ENCODE measurements at regions not wholly inside any gene's neighbourhood (a gene's known extent, or its start where the extent isn't known, plus 50 kb on each side); places are given as distances from the start of the nearest gene placed in this dataset.
"Not testable (repeated sequence)": the region's sequence is repeated elsewhere in the genome, so short reads cannot be mapped to it uniquely, and the experiment has no call there.

- no peak for DNase-seq
These were observed 535.0 kb downstream of the RFPL4B start for GRCh38 chr6:112881828-112882780.

DNA sequence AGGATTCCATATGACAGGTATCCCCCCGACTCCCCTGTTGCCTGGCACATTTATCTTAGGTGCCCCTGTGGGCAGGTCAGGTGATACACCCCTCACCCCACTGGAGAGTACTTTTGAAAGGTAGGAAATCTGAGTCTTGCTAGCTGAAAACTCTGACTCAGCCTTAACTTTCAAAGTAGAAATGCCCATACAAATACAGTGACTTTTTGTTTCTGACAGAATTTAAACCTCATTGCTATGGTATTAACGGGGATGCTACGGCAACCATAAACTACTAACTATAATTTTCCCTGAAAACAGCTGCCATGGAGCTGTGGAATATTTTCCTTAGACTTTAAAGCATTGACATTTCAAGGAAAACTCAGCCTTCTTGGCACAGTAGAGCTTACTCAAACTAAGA lies 536.0 kb downstream of the RFPL4B start:
- no peak for DNase-seq

DNA sequence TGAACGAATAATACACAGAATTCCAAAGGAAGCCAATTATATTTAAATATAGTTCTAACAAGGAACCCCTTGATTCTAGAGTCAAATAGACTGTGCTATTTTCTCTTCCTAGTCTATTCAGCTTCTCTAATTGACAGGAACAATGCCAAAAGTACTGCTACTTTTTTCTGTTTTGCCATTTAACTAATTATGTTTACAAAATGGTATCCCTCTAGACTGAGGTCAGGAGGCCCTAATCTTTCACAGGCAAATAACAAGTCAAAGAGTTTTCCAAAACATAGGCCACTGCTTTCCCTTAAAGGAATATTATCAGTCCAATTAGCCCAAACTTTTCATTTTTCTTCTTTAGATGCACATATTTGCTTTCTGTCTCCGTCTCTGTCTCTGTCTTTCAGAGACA lies 539.3 kb downstream of the RFPL4B start:
- no peak for DNase-seq

DNA sequence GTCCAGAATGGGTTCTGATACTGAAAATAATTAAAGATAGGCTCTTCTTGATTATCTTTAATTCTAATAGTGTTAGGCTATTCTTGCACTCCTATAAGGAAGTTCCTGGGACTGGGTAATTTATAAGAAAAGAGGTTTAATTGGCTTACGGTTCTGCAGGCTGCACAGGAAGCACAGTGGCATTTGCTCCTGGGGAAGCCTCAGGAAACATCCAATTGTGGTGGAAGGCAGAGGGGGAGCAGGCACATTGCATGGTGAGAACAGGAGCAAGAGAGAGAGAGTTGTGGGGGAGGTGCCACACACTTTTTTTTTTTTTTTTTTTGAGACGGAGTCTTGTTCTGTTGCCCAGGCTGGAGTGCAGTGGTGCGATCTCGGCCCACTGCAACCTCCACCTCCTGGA lies 540.3 kb downstream of the RFPL4B start:
- not testable (repeated sequence) for DNase-seq

- no peak for DNase-seq
These were observed 552.4 kb downstream of the RFPL4B start for GRCh38 chr6:112899541-112899940.

- DNase-seq: no peak
These were observed 556.2 kb downstream of the RFPL4B start for GRCh38 chr6:112903361-112903760.

DNA sequence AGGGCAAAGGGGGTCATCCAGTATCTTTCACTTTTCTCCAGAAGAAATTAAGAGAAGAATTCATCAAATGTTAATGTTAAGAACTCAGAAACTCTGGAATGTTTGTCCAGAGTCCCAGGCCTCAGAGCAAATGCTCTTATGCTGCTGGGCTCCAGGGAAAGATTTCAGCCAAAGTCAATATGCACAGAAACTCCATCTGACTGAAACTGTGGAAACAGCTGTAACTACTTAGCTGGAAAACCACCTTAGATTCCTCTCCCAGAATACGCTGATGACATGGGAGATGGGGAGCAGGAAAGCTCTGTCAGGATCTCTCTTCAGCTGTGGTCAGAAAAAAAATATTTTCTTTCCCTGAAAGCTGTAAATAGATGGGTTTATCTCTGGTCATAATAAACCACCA lies 559.6 kb downstream of the RFPL4B start:
- no peak for DNase-seq

DNA sequence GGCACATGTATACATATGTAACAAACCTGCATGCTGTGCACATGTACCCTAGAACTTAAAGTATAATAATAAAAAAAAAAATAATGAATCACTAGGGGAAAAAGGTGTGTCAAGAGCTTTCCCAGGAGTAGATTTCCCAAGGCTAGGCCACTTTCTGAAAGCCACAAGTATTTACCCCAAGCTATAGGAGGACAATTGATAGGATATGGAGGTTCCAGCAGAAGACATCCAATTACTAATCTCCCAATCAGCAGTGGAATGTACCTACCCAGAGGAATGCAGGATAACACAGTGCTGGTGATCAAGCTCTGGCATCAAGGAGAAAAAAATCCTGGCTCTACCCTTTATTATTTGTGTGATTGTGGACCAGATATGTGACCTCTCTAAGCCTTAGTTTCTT lies 562.7 kb downstream of the RFPL4B start:
- no peak for DNase-seq

DNA sequence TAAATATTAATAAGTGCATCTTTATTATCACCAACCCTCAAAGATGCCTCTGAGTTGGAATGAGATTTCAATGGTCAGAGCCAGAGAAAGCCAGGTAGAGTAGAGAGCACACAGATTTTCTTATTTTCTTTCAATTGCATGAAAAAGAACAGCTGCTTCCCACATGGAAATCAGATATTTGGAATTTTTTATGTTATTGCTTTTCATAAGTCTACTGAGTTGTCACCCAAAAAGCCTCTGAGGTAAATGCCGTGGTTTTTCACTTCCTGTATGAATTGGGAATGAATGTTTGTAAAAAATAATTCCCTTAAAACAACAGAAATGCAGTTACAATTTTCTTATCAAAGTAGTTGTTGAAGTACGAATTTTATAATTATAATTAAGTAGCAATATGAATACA lies 563.1 kb downstream of the RFPL4B start:
- no peak for DNase-seq

GRCh38 chr6:112911959-112912358 lies 564.8 kb downstream of the RFPL4B start:
- no peak for DNase-seq

- no peak for DNase-seq
These were observed 565.4 kb downstream of the RFPL4B start for GRCh38 chr6:112912416-112913101.

GRCh38 chr6:112919744-112920143 lies 572.6 kb downstream of the RFPL4B start:
- DNase-seq: not testable (repeated sequence)

DNA sequence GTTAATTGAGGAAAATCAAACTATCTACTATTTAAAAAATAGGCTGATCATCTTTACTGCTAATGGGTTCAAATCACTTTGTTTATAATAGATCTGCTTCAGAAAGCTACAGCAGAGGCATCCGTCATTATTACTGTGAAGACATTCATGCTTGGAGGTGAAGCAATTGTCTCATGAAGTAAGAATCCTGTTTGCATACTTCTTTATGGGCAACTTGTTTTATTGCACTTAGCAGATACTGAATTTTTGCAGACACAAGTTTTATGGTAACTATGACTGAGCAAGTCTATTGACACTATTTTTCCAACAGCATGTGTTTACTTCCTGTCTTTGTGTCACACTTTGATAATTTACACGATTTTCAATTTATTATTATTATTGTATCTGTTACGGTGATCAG lies 573.9 kb downstream of the RFPL4B start:
- DNase-seq: no peak

- DNase-seq: no peak
These were observed 576.9 kb downstream of the RFPL4B start for GRCh38 chr6:112923940-112924587.

DNA sequence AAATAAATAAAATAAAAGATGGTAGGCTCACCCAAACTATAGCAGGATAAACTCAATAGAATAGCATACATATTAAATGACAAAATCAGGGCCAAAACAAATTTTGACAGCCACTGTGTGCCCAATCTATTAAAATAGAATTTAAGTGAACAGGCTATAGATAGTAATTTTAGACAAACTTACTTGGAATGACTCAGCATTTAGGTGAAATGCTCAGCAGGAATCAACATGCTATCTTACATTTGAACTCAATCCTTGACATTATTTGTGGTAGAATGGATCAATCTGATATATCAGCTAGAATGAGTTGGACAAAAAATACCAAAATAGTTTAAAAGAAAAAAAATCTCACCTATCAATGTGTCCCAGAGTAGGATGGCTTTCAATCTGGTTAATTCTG lies 578.6 kb downstream of the RFPL4B start:
- no peak for DNase-seq

- DNase-seq: no peak
These were observed 580.7 kb downstream of the RFPL4B start for GRCh38 chr6:112927641-112928320.

- DNase-seq: no peak
These were observed 582.5 kb downstream of the RFPL4B start for GRCh38 chr6:112929641-112930040.

GRCh38 chr6:112931832-112932231 lies 584.7 kb downstream of the RFPL4B start:
- DNase-seq: no peak

DNA sequence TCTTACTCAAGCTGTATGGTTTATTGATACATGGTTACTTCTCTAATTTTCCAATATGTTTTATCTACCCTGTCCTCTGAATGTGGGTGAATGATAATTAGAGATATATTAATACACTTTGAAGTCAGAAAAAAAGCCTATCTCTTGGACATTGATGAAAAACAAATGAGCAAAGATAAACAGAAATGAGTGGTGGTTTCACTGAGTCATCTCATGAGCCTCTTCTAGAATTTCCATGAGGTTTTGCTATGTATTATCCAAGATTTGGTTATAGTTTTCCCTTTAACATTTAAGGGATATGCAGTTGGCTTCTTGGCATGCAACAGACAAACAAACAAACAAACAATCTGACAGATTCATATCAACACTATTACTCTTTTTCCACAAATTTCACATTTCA lies 586.8 kb downstream of the RFPL4B start:
- DNase-seq: no peak

- no peak for DNase-seq
These were observed 587.5 kb downstream of the RFPL4B start for GRCh38 chr6:112934433-112935327.

DNA sequence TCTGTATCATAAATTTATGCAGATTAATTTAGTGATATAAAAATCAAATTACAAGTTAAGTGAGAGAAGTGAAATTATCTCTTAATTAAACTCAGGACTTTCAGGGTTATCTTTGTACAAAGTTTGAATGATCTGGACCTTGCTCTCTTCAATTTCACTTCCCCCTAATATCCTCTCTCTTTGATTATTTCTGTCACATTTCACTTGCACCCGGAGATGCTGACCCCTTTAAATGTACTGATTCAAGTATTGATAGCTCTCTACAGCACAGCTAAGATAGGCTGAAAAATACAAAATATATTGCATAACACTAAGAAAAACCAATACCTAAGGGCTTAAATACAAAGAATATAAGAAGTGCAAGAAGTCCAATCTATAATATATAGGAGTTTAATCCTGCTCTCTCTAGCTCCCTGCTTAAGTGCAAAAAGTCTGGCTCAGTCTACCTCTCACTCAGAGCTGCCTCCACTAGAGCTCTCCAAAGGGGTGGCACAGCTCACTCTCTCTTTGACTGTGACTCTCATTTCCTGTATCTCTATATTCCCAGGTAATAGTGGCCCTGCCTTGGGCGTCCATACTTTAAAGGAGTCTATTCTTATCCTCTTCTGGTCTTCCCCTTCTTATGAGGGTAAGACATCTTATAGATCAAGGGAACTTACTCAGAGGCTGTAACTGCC lies 588.4 kb downstream of the RFPL4B start:
- no peak for DNase-seq

All from C1 segment of cervical spinal cord (tissue), 14 donors.